Tibial nerve (tissue), 4 donors: ENCODE measurements at regions not wholly inside any gene's neighbourhood (a gene's known extent, or its start where the extent isn't known, plus 50 kb on each side); places are given as distances from the start of the nearest gene placed in this dataset.

Experiments
- CTCF ChIP-seq, 5 experiments: fragments of 200-600 bp in 3 of 5; fragments of 450-650 bp in 2 of 5; sonication (generic) in 3 of 5; IDR thresholded peaks; one replicate each; pipeline ENCODE4 v1.5.1; 2016 to 2019; ENCODE audit warnings: antibody characterized with exemption in 5 of 5, mild to moderate bottlenecking in 3 of 5, moderate library complexity in 2 of 5
- EP300 ChIP-seq, 2 donors: sonication (generic); formaldehyde crosslinking; IDR thresholded peaks; one replicate each; pipeline ENCODE4 v1.6.1; 2017; ENCODE audit warnings: antibody characterized with exemption in 2 of 2, mild to moderate bottlenecking in 1 of 2
- POLR2A ChIP-seq, 2 donors: fragments of 450-650 bp; IDR thresholded peaks; one replicate each; pipeline ENCODE4 v1.6.1; 2017; ENCODE audit warnings: antibody characterized with exemption in 2 of 2, mild to moderate bottlenecking in 2 of 2, moderate library complexity in 2 of 2

- no peak for TF ChIP-seq CTCF (IDR thresholded peaks at IDR 0.05)
- TF ChIP-seq POLR2A (IDR thresholded peaks at IDR 0.05), result no peak
- no peak for TF ChIP-seq EP300 (IDR thresholded peaks at IDR 0.05)
Observed at GRCh38 chr12:90257927-90258624, 549.4 kb upstream of the ATP2B1 start.
